DMS 273 (cell line): ENCODE measurements at regions not wholly inside any gene's neighbourhood (a gene's known extent, or its start where the extent isn't known, plus 50 kb on each side); places are given as distances from the start of the nearest gene placed in this dataset.

Experiments used
- DNase-seq: peaks from one replicate; lab custom pipeline; 2025; ENCODE audit not compliant: unreplicated experiment; lab: John Stamatoyannopoulos, UW

DNA sequence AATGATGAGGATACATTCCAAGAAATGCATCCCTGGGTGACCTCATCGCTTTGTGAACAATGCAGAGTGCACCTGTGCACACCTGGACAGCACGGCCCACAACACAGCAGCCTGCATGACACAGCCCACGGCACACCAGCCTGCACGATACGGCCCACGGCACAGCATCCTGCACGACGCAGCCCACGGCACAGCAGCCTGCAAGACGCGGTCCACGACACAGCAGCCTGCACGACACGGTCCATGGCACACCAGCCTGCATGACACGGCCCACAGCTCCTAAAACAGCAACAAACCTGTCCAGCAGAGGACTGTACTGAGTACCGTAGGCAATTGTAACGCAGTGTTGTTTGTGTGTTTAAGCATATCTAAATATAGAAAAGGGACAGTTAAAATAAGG is 134.7 kb upstream of the PPP2R2D start:
- no peak for DNase-seq

- no peak for DNase-seq
Observed at GRCh38 chr10:131767716-131768115, 133.1 kb upstream of the PPP2R2D start.

DNA sequence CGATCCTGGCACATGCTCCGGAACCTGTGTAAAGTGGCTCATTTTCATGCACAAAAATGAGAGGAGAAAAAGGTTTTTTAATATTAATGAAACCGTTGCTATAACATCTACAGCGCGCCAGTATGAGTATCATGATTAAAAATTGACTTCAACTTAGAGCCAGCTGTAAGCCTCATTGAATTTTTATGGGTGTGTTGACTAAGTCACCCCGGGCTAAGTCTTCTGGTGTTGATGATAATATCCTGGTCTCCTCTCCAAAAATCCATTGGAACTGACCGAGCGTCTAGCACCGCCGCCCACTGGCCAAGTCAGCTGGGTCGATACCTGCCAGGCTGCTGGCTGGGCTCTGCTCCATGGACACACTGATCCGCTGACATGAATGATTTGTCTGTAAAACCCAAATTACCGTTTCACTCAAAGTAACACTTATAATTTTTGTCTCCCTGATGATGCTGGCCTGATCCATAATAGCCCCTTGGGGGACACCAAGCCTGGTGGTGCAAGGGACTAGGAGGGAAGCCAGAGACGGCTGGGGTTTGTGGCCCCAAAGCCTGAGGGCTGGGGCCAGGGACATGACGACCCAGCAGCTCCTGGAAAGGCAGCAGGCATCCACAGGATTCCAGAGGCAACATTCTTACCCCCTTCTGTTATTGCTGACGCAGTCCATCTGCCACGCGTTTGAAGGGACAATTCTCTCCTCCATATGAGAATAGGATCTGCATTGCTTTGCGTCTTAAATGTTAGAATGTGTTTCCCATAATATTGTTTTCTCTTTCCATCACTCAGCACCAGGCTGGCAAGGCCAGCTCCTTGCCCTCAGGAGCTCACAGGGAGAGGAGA is 131.0 kb upstream of the PPP2R2D start:
- DNase-seq: no peak

DNA sequence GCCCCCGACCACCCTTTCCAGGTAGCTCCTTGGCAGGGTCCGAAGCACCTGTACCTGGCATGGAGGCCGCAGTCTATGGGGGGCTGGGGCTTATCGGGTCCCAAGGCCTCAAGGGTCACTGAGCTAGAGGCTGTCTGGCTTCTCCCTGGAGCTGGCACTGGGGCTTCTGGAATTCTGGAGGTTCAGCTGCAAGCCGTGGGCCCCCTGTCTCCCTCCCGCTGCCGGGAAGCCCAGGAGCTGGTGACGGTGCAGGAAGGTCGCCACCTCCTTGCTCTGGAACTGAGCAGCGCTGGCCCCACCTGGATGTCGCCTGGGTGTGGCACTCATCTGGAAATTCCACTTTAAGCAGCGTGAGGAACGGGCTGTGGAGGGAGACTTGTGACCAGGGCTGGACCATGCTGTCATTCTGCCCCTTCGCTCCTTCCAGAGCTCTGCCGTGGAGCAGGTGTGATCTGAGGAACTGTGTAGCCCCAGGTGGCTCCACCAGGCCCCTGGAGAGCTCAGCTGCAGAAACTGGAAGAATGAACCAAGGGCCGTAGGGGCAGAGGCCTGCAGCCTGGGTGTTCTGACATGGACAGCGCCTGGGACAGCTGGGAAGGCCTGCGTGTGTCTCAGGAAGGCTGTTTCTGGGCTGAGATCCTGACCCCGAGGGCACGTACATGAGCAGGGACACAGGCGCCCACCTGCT is 129.7 kb upstream of the PPP2R2D start:
- DNase-seq: no peak

- DNase-seq: no peak
Observed at GRCh38 chr10:131771634-131772358, 129.0 kb upstream of the PPP2R2D start.

- DNase-seq: no peak
Observed at GRCh38 chr10:131772441-131772840, 128.4 kb upstream of the PPP2R2D start.

DNA sequence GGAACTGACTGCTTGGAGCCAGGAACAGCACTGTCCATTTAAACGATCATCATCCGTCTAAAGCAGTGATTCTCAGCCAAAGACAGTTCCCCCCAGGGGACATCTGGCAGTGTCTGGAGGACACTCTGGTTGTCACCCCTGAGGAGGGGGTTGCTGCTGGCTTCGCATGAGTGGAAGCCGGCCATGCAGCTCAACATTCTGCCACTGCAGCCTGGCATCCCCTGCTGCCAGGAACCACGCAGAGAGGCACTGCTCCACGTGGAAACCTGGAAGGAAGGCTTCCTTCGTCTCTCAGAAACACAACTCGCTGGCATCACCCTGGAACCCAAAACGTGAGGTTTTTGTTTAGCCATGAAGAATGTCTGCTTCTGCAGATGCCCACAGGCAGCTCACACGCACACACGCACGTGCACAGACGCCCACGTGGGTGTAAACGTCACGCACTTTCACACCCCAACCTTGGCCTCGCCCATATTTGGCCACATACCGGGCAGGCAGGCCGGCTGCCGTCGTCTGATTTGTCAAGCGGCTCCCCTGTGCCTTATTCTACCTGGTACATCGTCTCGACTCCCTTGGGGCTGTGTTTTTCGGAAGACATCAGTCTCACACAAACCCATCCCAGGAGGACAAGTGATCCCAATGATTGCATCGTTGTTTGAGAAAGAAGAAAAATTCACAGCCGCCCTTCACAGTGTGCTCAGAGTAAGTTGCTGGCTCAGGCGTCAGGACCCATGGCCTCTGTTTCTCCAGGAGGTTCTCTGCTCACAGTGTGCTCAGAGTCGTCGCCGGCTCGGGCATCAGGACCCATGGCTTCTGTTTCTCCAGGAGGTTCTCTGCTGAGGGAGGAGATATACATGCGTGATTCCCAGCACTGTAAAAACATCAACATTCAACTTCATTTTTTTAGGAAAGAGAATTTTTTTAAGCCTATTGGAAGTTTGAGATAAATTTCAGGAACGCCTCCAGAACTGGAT is 127.2 kb upstream of the PPP2R2D start:
- DNase-seq: no peak

- no peak for DNase-seq
Observed at GRCh38 chr10:131774681-131775085, 126.1 kb upstream of the PPP2R2D start.

- DNase-seq: no peak
Observed at GRCh38 chr10:131775433-131775832, 125.4 kb upstream of the PPP2R2D start.

DNA sequence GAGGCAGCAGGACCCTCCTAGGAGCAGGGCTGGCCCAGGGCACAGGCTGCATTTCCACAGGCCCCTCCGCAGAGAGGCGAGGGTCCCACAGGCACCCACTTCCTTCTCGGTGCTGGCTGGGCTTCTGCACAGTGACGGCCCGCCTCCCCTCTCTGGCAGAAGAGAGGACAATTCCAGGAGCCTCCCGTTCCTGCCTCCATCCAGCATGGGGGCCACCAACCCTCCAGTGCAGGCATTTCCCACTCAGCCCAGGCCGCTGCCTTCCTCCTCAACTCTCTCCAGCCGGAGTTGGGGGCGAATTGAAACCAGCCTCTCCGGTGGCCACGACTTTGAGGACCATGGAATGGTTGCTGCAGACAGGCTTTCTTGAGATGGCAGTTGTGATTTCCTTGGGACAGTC is 125.0 kb upstream of the PPP2R2D start:
- DNase-seq: no peak

GRCh38 chr10:131776496-131776895 is 124.3 kb upstream of the PPP2R2D start:
- no peak for DNase-seq

DNA sequence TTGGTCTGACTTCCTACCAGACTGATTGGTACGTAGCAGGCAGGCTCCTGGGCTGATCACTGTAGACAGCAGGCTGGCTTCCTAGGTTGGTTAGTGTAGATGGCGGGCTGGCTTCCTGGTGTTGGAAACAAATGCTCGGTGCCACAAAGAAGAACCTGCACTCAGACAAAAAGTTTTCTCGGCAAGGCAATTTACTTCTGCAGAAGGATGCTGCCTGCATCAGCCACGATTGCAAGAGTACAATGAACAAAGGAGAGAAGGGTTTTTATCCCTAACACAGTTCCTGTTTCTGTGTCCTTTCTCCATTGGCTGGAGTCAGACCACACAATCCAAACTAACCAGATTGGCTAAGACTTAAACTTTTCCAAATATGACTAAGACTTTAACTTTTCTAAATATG is 123.6 kb upstream of the PPP2R2D start:
- no peak for DNase-seq

DNA sequence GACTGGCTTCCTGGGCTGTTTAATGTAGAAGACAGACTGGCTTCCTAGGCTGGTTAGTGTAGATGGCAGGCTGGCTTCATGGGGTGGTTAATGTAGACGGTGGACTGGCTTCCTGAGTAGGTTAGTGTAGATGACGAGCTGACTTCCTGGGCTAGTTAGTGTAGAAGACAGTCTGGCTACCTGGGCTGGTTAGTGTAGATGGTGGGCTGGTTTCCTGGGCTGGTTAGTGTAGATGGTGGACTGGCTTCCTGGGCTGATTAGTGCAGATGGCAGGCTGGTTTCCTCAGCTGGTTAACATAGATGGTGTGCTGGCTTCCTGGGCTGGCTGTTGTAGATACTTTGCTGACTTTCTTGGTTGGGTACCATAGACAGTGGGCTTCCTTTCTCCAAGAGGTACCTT is 122.9 kb upstream of the PPP2R2D start:
- DNase-seq: no peak

DNA sequence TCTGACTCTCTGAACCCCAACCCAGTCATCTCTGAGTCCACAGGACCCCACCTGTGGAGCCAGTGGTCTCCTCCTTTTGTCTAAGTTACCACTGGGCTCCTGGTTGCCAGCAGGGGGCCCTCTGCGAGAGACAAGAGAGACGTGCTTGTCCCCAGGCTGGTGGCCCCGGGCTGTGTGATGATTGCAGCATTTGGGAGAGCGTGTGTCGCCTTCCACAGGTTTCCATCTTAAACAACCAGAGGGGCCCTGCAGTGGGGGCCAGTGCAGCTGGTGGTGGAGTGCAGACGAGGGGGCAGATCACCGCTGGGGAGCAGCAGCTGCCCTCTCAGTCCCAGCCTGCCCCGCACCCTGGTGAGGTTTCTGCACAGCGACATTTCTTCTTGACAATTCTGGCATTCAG is 122.4 kb upstream of the PPP2R2D start:
- no peak for DNase-seq

DNA sequence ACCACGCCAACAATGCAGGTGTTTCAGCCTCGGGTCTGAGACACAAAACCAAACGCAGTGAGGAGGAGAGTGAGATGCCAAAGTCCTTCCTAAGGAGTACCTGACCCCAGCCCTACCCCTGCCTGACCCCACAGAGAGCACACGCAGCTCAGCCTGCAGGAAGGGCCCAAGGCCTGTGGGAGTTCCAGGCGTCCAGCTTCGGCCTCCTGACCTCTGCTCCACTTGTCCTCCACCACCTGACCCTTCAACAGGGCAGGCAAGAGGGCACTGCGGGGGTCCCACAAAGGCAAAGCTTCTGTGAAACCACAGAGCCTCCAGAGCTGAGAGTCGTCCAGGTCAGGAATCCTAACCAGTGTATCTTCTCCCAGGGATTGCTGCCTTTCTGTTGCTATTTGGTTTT is 122.0 kb upstream of the PPP2R2D start:
- no peak for DNase-seq

DNA sequence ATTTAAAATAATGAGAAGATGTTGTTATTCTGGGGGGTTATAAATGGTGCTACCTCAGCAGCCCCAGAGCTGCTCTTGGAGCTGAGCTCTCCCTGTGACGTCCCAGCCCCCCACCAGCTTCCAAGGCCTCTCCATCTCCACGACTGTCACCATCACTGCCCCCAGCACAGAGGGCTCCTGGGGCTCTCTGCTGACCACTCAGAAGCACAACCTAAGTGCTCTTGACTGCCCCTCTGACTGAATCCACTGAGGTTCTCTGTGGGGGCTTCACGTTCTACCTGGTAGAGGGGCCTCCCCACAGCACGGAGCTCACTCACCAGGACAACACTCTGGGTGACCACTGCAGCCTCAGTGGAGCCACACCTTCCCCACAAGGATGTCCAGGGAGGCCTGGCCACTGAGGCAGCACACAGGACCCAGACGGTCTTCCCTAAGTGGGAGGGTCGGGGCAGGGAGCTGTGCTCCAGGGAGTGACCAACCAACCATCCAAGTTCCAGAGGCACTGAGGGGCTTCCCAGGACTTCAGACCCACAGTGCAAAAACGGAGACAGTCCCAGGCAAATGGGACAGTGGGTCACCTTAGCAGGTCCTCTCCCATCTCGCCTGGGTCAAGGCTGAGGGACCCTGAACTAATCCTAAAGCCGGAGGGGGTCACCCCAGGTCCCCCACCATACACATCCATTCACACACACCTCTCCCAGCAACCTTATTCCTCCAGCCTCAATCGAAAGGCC is 121.0 kb upstream of the PPP2R2D start:
- no peak for DNase-seq

DNA sequence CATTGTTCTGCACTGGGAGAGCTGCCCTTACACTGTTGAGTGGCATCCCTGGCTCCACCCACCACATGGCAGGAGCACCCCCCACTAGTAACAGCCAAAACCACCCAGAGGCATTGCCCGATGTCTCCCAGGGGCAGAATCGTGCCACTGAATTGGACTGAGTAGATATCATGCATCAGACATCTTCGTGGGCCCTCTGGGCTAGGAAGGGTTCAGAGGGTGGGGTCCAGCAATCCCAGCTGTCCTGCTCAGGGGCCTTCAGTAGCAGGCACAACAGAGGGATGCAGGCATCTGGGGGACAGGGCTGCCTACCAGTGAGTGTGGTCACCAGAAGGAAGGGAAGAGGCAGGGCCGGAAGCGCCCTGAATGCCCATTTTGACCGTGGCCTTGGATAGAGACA is 119.7 kb upstream of the PPP2R2D start:
- no peak for DNase-seq

- no peak for DNase-seq
Observed at GRCh38 chr10:131781791-131782190, 119.0 kb upstream of the PPP2R2D start.

GRCh38 chr10:131784363-131785120 is 116.3 kb upstream of the PPP2R2D start:
- no peak for DNase-seq
